Tibial nerve (tissue), 3 donors: ENCODE measurements at regions not wholly inside any gene's neighbourhood (a gene's known extent, or its start where the extent isn't known, plus 50 kb on each side); places are given as distances from the start of the nearest gene placed in this dataset.

Experiments
- POLR2A ChIP-seq, 2 donors: fragments of 450-650 bp; IDR thresholded peaks; one replicate each; pipeline ENCODE4 v1.6.1; 2017; ENCODE audit warnings: antibody characterized with exemption in 2 of 2, mild to moderate bottlenecking in 2 of 2, moderate library complexity in 2 of 2
- TF ChIP-seq, protein P1 (sequence below), 5 experiments: fragments of 200-600 bp in 3 of 5; fragments of 450-650 bp in 2 of 5; sonication (generic) in 3 of 5; IDR thresholded peaks; one replicate each; pipeline ENCODE4 v1.5.1; 2016 to 2019; ENCODE audit warnings: antibody characterized with exemption in 5 of 5, mild to moderate bottlenecking in 3 of 5, moderate library complexity in 2 of 5

DNA sequence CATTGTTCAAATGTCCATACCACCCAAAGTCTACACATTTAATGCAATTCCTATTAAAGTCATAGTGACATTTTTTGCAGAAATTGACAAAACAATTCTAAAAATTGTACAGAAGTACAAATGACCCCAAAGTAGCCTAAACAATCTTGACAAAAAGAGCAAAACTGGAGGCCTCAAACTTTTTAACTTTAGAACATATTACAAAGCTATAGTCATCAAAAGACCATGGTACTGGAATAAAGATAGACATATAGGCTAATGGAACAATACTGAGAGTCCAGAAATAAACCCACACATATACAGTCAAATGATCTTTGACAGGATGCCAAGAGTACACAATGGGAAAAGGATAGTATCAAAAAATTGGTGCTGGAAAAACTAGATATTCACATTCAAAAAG lies 213.2 kb upstream of the SAMSN1 start:
- TF ChIP-seq, protein P1, sequence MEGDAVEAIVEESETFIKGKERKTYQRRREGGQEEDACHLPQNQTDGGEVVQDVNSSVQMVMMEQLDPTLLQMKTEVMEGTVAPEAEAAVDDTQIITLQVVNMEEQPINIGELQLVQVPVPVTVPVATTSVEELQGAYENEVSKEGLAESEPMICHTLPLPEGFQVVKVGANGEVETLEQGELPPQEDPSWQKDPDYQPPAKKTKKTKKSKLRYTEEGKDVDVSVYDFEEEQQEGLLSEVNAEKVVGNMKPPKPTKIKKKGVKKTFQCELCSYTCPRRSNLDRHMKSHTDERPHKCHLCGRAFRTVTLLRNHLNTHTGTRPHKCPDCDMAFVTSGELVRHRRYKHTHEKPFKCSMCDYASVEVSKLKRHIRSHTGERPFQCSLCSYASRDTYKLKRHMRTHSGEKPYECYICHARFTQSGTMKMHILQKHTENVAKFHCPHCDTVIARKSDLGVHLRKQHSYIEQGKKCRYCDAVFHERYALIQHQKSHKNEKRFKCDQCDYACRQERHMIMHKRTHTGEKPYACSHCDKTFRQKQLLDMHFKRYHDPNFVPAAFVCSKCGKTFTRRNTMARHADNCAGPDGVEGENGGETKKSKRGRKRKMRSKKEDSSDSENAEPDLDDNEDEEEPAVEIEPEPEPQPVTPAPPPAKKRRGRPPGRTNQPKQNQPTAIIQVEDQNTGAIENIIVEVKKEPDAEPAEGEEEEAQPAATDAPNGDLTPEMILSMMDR (IDR thresholded peaks at IDR 0.05) = no peak
- TF ChIP-seq POLR2A (IDR thresholded peaks at IDR 0.05) = no peak
